Nephron progenitor cell (in vitro differentiated cells): ENCODE measurements at regions not wholly inside any gene's neighbourhood (a gene's known extent, or its start where the extent isn't known, plus 50 kb on each side); places are given as distances from the start of the nearest gene placed in this dataset.

ENCODE experiments used
- DNase-seq: peaks from one replicate; pipeline ENCODE4 v3.0.0; 2021
- H3K27ac Mint-ChIP-seq: 2 replicates; pipeline ENCODE4 v1.8.0; 2021; ENCODE audit warnings: mild to moderate bottlenecking, moderate library complexity, mixed read lengths
- H3K27me3 Mint-ChIP-seq: 2 replicates; pipeline ENCODE4 v1.8.0; 2021; ENCODE audit warnings: mild to moderate bottlenecking, low read depth, mixed read lengths; ENCODE audit not compliant: poor library complexity
- H3K36me3 Mint-ChIP-seq: 2 replicates; pipeline ENCODE4 v1.8.0; 2021; ENCODE audit warnings: low read depth, mixed read lengths
- H3K4me1 Mint-ChIP-seq: 2 replicates; pipeline ENCODE4 v1.8.0; 2021; ENCODE audit warnings: mixed read lengths
- H3K4me3 Mint-ChIP-seq: 2 replicates; pipeline ENCODE4 v1.8.0; 2021; ENCODE audit warnings: mild to moderate bottlenecking, moderate library complexity, mixed read lengths
- H3K9me3 Mint-ChIP-seq: 2 replicates; pipeline ENCODE4 v1.8.0; 2021; ENCODE audit warnings: mild to moderate bottlenecking, moderate library complexity, mixed read lengths
- TF ChIP-seq, protein P1 (sequence below): fragments of 200-600 bp; sonication (generic); IDR thresholded peaks from 2 replicates; pipeline ENCODE4 v1.5.0; 2021; ENCODE audit warnings: antibody characterized with exemption

DNA sequence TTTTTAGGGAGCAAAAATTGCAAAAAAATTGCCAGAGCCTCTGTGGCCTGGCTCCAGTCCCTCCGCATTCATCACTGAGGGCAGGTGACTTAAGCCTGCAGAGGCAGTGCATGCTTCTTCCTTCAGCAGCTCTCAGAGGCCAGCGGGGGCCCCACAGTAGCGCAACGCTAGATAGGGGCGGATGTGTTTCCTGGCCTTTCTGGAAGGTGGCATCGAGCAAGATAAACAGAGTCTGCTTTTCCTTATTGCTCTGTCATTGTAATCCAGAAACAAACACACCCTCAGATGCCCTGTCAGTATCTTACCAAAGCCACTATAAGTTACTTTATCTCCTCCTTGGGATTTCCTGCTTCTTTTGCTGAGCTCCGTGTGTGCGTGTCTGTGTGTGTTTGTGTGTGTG is 75.5 kb upstream of the IRX6 start:
- TF ChIP-seq, protein P1, sequence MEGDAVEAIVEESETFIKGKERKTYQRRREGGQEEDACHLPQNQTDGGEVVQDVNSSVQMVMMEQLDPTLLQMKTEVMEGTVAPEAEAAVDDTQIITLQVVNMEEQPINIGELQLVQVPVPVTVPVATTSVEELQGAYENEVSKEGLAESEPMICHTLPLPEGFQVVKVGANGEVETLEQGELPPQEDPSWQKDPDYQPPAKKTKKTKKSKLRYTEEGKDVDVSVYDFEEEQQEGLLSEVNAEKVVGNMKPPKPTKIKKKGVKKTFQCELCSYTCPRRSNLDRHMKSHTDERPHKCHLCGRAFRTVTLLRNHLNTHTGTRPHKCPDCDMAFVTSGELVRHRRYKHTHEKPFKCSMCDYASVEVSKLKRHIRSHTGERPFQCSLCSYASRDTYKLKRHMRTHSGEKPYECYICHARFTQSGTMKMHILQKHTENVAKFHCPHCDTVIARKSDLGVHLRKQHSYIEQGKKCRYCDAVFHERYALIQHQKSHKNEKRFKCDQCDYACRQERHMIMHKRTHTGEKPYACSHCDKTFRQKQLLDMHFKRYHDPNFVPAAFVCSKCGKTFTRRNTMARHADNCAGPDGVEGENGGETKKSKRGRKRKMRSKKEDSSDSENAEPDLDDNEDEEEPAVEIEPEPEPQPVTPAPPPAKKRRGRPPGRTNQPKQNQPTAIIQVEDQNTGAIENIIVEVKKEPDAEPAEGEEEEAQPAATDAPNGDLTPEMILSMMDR: no peak
- H3K9me3 Mint-ChIP-seq: peaks cover 13% of the 10 kb centered on the region
- H3K27me3 Mint-ChIP-seq: peaks cover 30% of the 10 kb centered on the region
- H3K4me1 Mint-ChIP-seq: peaks cover 18% of the 10 kb centered on the region
- DNase-seq: no peak
- H3K27ac Mint-ChIP-seq: no peak overlapping the region
- no peaks in the 10 kb centered on the region for H3K36me3 Mint-ChIP-seq
- H3K4me3 Mint-ChIP-seq: no peak overlapping the region

DNA sequence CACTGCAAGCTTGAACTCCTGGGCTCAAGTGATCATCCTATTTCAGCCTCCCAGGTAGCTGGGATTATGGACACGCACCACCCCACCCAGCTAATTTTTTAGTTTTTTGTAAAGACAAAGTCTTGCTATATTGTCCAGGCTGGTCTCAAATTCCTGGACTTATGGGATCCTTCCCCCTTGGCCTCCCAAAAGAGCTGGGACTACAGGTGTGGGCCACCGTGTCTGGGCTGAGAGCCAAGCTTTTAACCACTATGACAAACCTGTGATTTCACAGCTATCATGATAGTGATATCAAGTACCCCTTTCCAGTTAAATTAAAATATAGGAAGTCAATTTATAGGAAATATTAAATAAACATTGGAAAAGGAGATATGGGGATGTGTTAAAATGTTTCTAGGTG is 74.6 kb upstream of the IRX6 start:
- Mint-ChIP-seq H3K4me1 (peaks cover 18% of the 10 kb centered on the region), H3K9me3 (peaks cover 18% of the 10 kb centered on the region), H3K27me3 (peaks cover 26% of the 10 kb centered on the region), H3K36me3 (no peaks in the 10 kb centered on the region), H3K27ac (no peak overlapping the region), H3K4me3 (no peak overlapping the region)
- DNase-seq: no peak
- TF ChIP-seq, protein P1: no peak

DNA sequence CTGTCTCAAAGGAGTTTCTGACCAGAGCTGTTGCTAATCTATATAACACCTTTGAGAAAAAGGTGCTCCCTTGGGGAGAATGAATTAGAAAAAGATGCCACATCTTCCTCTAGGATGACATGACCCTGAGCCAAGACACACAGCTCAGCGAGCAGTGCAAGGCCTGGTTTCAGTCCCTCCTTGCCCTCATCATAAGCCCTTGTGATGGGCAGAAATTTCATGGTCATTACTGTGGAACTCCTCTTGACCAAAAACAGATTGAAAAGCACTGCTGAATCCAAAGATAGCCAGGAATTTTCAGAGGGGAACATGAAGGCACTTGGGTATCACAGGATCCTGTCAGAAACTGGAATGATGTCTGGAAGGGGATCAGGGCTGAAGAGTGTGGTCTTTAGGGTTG is 74.1 kb upstream of the IRX6 start:
- peaks cover 23% of the 10 kb centered on the region for H3K9me3 Mint-ChIP-seq
- peaks cover 18% of the 10 kb centered on the region for H3K4me1 Mint-ChIP-seq
- no peak for DNase-seq
- no peak overlapping the region for H3K4me3 Mint-ChIP-seq
- H3K27me3 Mint-ChIP-seq: peaks cover 29% of the 10 kb centered on the region
- H3K27ac Mint-ChIP-seq: no peak overlapping the region
- TF ChIP-seq, protein P1: no peak
- no peaks in the 10 kb centered on the region for H3K36me3 Mint-ChIP-seq

DNA sequence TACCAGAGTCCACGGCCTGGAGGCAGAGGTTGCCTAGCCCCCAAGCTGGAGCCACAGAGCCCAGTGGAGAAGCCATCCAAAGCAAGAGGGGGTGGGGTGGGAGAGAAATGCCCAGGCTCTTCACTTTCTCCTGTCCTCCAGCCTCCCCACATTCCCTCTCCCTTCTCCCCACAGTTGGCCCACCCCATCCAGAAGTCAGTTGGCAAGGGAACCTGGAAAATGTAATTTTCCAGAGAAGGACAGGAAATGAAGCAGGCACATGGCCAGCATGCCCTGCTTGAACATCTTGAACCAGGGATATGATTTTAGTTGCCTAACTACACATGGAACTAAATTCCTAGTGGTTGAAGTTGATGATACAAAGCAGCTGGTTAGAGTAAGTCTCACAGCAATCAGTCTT is 73.3 kb upstream of the IRX6 start:
- Mint-ChIP-seq H3K36me3 (no peaks in the 10 kb centered on the region), H3K9me3 (peaks cover 24% of the 10 kb centered on the region), H3K4me1 (peaks cover 18% of the 10 kb centered on the region), H3K27me3 (peaks cover 28% of the 10 kb centered on the region), H3K4me3 (no peak overlapping the region), H3K27ac (no peak overlapping the region)
- TF ChIP-seq, protein P1: no peak
- no peak for DNase-seq

DNA sequence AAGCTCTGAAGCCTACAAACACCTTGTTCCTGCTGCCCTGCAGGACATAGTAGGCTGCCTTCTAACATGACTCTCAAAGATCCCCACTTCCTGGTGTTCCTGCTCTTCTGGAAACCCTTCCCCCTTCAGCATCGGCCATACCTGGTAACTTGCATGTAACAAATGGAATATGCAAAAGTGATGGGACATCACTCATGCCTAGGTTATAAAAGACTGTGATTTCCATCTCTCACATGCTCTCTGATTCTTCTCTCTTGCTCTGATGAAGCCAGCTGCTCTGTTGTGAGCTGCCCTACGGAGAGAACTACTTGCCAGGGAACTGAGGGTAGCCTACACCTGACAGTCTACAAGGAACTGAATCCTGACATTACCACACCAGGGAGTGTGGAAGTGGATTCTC is 72.9 kb upstream of the IRX6 start:
- peaks cover 24% of the 10 kb centered on the region for H3K9me3 Mint-ChIP-seq
- H3K4me3 Mint-ChIP-seq: no peak overlapping the region
- no peaks in the 10 kb centered on the region for H3K36me3 Mint-ChIP-seq
- no peak overlapping the region for H3K27ac Mint-ChIP-seq
- H3K27me3 Mint-ChIP-seq: peaks cover 25% of the 10 kb centered on the region
- TF ChIP-seq, protein P1: no peak
- H3K4me1 Mint-ChIP-seq: peaks cover 18% of the 10 kb centered on the region
- DNase-seq: no peak

DNA sequence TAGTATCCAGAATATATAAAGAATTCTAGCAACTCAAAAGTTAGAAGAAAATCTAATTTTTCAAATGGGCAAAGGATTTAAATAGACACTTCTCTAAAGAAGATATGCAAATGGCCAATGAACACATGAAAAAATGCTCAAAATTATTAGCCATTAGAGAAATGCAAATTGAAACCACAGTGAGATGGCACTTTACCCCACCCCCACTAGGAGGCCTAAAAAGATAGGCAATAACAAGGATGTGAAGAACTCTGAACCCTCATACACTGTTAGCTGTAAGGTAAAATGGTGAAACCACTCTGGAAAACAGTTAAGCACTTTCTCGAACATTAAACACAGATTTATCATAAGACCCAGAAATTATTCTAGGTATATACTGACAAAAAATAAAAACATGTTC is 71.4 kb upstream of the IRX6 start:
- no peak overlapping the region for H3K27ac Mint-ChIP-seq
- TF ChIP-seq, protein P1: no peak
- peaks cover 24% of the 10 kb centered on the region for H3K9me3 Mint-ChIP-seq
- no peaks in the 10 kb centered on the region for H3K36me3 Mint-ChIP-seq
- no peak overlapping the region for H3K4me3 Mint-ChIP-seq
- DNase-seq: no peak
- H3K27me3 Mint-ChIP-seq: peaks cover 20% of the 10 kb centered on the region
- peaks cover 17% of the 10 kb centered on the region for H3K4me1 Mint-ChIP-seq
